ENCODE measurements at regions not wholly inside any gene's neighbourhood (a gene's known extent, or its start where the extent isn't known, plus 50 kb on each side); places are given as distances from the start of the nearest gene placed in this dataset.

DNA sequence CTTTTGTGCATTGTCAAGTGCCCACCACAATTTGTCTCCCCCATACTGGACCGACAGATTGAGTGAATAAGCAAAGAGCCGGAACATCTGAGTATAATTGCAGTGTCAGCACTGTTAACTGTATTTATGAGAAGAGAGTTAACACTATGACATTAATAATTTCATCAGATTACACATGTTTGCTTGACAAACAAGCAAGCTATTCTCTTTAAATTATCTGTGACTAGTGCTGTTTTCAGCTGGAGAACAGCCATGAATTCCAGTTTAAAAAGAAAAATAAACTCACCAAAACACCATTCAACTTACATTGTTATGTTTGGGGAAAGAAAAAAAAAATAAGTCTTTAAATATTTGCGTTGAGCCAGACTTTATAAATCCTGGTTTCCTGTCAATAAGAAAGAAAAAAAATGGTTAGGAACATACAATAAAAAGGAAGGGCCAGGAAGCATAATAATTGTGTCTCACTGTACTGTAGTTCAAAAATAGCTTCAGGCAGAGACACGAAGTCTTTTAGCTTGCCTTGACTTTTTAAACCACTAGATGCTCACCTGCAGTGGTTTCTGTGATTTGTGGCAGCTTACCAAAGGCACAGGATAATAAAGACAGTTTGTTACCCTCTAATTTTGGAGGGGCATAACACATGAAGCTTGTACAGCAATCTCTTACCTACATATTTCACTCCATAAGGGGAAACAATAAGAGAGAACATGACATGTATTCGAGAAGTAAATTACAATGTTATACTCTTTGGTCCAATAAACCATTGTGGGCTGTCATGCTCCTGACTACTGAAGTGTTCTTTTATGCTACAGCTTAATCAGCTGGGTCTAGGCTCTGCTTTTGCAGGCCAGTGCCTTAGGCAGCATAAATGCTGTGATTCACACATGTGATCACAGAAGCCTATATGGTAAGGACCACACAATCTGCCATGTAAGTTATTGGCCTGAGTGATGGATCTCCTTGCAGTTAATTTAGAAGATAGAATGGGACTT is 302.0 kb upstream of the ADGRL2 start:
- H3K4me3 ChIP-seq (ENCODE audit: low read depth, low read length) = no peak overlapping the region
- no TSS peak for BruUV-seq (replicated peaks)
- H3K9me3 ChIP-seq = no peaks in the 10 kb centered on the region
- CTCF ChIA-PET = no interaction called here
- H3K36me3 Mint-ChIP-seq (ENCODE audit: insufficient read depth, unreplicated experiment) = no peaks in the 10 kb centered on the region
- no peaks in the 10 kb centered on the region for H3K27me3 Mint-ChIP-seq (ENCODE audit: insufficient read depth, unreplicated experiment)
- intact Hi-C loops (cut with micrococcal nuclease; ENCODE audit: unreplicated experiment) = no loop called here
- H3K27ac Mint-ChIP-seq (ENCODE audit: unreplicated experiment) = no peak overlapping the region
- H3K9me3 Mint-ChIP-seq (ENCODE audit: unreplicated experiment) = no peaks in the 10 kb centered on the region
- POLR2A ChIA-PET = no interaction called here
- no peaks in the 10 kb centered on the region for H3K36me3 ChIP-seq (ENCODE audit: control insufficient read depth, insufficient read depth, low read length)
- no peaks in the 10 kb centered on the region for H3K4me1 Mint-ChIP-seq (ENCODE audit: low read depth, unreplicated experiment)
- no peak for DNase-seq
- TF ChIP-seq, protein P1, sequence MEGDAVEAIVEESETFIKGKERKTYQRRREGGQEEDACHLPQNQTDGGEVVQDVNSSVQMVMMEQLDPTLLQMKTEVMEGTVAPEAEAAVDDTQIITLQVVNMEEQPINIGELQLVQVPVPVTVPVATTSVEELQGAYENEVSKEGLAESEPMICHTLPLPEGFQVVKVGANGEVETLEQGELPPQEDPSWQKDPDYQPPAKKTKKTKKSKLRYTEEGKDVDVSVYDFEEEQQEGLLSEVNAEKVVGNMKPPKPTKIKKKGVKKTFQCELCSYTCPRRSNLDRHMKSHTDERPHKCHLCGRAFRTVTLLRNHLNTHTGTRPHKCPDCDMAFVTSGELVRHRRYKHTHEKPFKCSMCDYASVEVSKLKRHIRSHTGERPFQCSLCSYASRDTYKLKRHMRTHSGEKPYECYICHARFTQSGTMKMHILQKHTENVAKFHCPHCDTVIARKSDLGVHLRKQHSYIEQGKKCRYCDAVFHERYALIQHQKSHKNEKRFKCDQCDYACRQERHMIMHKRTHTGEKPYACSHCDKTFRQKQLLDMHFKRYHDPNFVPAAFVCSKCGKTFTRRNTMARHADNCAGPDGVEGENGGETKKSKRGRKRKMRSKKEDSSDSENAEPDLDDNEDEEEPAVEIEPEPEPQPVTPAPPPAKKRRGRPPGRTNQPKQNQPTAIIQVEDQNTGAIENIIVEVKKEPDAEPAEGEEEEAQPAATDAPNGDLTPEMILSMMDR (IDR thresholded peaks at IDR 0.05; ENCODE audit: insufficient read depth in 1 of 2, low read depth in 1 of 2, low read length in 1 of 2, severe bottlenecking in 1 of 2, unreplicated experiment in 1 of 2) = no peak
- H3K4me1 ChIP-seq = no peaks in the 10 kb centered on the region
- no peak overlapping the region for H3K4me3 Mint-ChIP-seq (ENCODE audit: unreplicated experiment)
- no peaks in the 10 kb centered on the region for H3K27me3 ChIP-seq (replicated peaks; ENCODE audit: control insufficient read depth, insufficient read depth, low read length)

GRCh38 chr1:81496349-81496748 is 304.4 kb upstream of the ADGRL2 start:
- Mint-ChIP-seq H3K36me3 (ENCODE audit: insufficient read depth, unreplicated experiment) (no peaks in the 10 kb centered on the region), H3K27ac (ENCODE audit: unreplicated experiment) (no peak overlapping the region), H3K27me3 (ENCODE audit: insufficient read depth, unreplicated experiment) (no peaks in the 10 kb centered on the region), H3K9me3 (ENCODE audit: unreplicated experiment) (no peaks in the 10 kb centered on the region), H3K4me3 (ENCODE audit: unreplicated experiment) (no peak overlapping the region), H3K4me1 (ENCODE audit: low read depth, unreplicated experiment) (no peaks in the 10 kb centered on the region)
- H3K4me1 ChIP-seq = no peaks in the 10 kb centered on the region
- CTCF ChIA-PET = no interaction called here
- TF ChIP-seq, protein P1 (IDR thresholded peaks at IDR 0.05; ENCODE audit: insufficient read depth in 1 of 2, low read depth in 1 of 2, low read length in 1 of 2, severe bottlenecking in 1 of 2, unreplicated experiment in 1 of 2) = no peak
- H3K4me3 ChIP-seq (ENCODE audit: low read depth, low read length) = no peak overlapping the region
- intact Hi-C loops (cut with micrococcal nuclease; ENCODE audit: unreplicated experiment) = no loop called here
- no TSS peak for BruUV-seq (replicated peaks)
- no peaks in the 10 kb centered on the region for H3K9me3 ChIP-seq
- no peak for DNase-seq
- H3K36me3 ChIP-seq (ENCODE audit: control insufficient read depth, insufficient read depth, low read length) = no peaks in the 10 kb centered on the region
- H3K27me3 ChIP-seq (replicated peaks; ENCODE audit: control insufficient read depth, insufficient read depth, low read length) = no peaks in the 10 kb centered on the region
- POLR2A ChIA-PET = no interaction called here

DNA sequence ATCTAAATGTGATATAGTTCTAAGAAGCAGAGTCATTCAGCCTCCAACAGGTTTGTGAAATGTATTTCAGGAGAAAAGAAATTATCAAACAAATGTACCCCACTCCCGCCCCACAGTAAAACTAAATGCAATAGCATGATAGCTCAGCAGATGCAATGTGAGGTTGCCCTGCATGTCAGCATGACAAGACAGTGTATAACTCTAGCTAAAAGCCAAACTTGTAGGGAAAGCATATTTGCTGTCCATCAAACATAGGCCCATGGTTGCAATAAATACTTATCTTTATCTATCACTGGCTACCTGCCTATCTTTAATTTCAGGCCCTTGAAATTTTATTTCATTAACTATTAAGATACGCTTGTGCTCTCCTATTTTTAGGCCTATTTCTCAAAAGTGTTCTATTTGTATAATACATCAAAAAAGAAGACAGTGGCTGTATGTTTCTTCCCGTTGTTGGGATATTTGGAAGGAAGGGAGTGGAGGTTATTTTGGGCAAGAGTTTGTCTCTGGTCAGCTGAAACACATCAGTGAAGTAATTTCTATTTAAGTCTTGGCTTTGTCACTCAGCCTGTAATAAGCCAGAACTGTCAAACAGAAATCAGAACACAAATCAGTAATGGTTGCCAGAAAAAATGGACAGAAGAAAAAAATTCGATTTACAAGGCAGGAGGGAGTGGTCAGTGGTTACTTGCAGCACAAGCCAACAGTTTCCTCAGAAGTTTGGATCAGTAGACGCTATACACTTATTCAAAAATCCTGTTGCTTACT is 307.4 kb upstream of the ADGRL2 start:
- Mint-ChIP-seq H3K4me1 (ENCODE audit: low read depth, unreplicated experiment) (no peaks in the 10 kb centered on the region), H3K27ac (ENCODE audit: unreplicated experiment) (no peak overlapping the region), H3K9me3 (ENCODE audit: unreplicated experiment) (peaks cover 9% of the 10 kb centered on the region), H3K4me3 (ENCODE audit: unreplicated experiment) (no peak overlapping the region), H3K27me3 (ENCODE audit: insufficient read depth, unreplicated experiment) (no peaks in the 10 kb centered on the region), H3K36me3 (ENCODE audit: insufficient read depth, unreplicated experiment) (no peaks in the 10 kb centered on the region)
- TF ChIP-seq, protein P1 (IDR thresholded peaks at IDR 0.05; ENCODE audit: insufficient read depth in 1 of 2, low read depth in 1 of 2, low read length in 1 of 2, severe bottlenecking in 1 of 2, unreplicated experiment in 1 of 2) = no peak
- ChIA-PET POLR2A (no interaction called here), CTCF (no interaction called here)
- Histone ChIP-seq H3K4me1 (no peaks in the 10 kb centered on the region), H3K4me3 (ENCODE audit: low read depth, low read length) (no peak overlapping the region), H3K36me3 (ENCODE audit: control insufficient read depth, insufficient read depth, low read length) (no peaks in the 10 kb centered on the region), H3K9me3 (no peaks in the 10 kb centered on the region), H3K27me3 (replicated peaks; ENCODE audit: control insufficient read depth, insufficient read depth, low read length) (no peaks in the 10 kb centered on the region)
- intact Hi-C loops (cut with micrococcal nuclease; ENCODE audit: unreplicated experiment) = no loop called here
- no TSS peak for BruUV-seq (replicated peaks)
- no peak for DNase-seq

Measured in Caco-2 (cell line).